Pons (tissue), 1 donor: ENCODE measurements at regions not wholly inside any gene's neighbourhood (a gene's known extent, or its start where the extent isn't known, plus 50 kb on each side); places are given as distances from the start of the nearest gene placed in this dataset.

Experiments used
- DNase-seq: peaks from one replicate; pipeline ENCODE4 v3.0.0-alpha.2; 2016; ENCODE audit warnings: low spot score

- DNase-seq, result no peak
These were observed 50.3 kb upstream of the TRIM9 start for GRCh38 chr14:51145246-51145645.

- DNase-seq, result no peak
These were observed 52.3 kb upstream of the TRIM9 start for GRCh38 chr14:51147183-51147582.

GRCh38 chr14:51155326-51155725 is 60.4 kb upstream of the TRIM9 start:
- no peak for DNase-seq

GRCh38 chr14:51157012-51157411 is 62.1 kb upstream of the TRIM9 start:
- peak; percentile 9 for DNase-seq

- no peak for DNase-seq
These were observed 66.0 kb upstream of the TRIM9 start for GRCh38 chr14:51160871-51161270.

- DNase-seq, result no peak
These were observed 70.5 kb upstream of the TRIM9 start for GRCh38 chr14:51165415-51165814.

GRCh38 chr14:51167587-51168214 is 72.3 kb upstream of the TMX1 start:
- no peak for DNase-seq

- DNase-seq, result no peak
These were observed 71.8 kb upstream of the TMX1 start for GRCh38 chr14:51168215-51168613.

GRCh38 chr14:51173863-51174262 is 66.2 kb upstream of the TMX1 start:
- DNase-seq, result no peak

GRCh38 chr14:51176839-51177238 is 63.2 kb upstream of the TMX1 start:
- peak; percentile 4 for DNase-seq

- no peak for DNase-seq
These were observed 59.5 kb upstream of the TMX1 start for GRCh38 chr14:51180577-51180976.

- DNase-seq, result no peak
These were observed 57.9 kb upstream of the TMX1 start for GRCh38 chr14:51182131-51182565.

- DNase-seq, result no peak
These were observed 54.9 kb upstream of the TMX1 start for GRCh38 chr14:51185180-51185579.

GRCh38 chr14:51185754-51186153 is 54.3 kb upstream of the TMX1 start:
- no peak for DNase-seq

- no peak for DNase-seq
These were observed 51.4 kb upstream of the TMX1 start for GRCh38 chr14:51188566-51189185.

GRCh38 chr14:51189600-51190376 is 50.3 kb upstream of the TMX1 start:
- DNase-seq, result no peak
